ENCODE measurements at regions not wholly inside any gene's neighbourhood (a gene's known extent, or its start where the extent isn't known, plus 50 kb on each side); places are given as distances from the start of the nearest gene placed in this dataset.

- TF ChIP-seq ZNF512 (CRISPR knock-in tag; IDR thresholded peaks at IDR 0.05; ENCODE audit: borderline replicate concordance) (no peak), CREM (CRISPR knock-in tag; IDR thresholded peaks at IDR 0.05) (no peak), ZNF532 (CRISPR knock-in tag; IDR thresholded peaks at IDR 0.05; ENCODE audit: borderline replicate concordance) (no peak), ZSCAN18 (CRISPR knock-in tag; IDR thresholded peaks at IDR 0.05) (no peak), ZNF281 (CRISPR knock-in tag; IDR thresholded peaks at IDR 0.05) (no peak), E2F4 (CRISPR knock-in tag; IDR thresholded peaks at IDR 0.05; ENCODE audit: borderline replicate concordance, low read depth) (no peak), AR (CRISPR knock-in tag; IDR thresholded peaks at IDR 0.05) (no peak), TEAD4 (CRISPR knock-in tag; IDR thresholded peaks at IDR 0.05) (no peak)
These were observed 218.3 kb downstream of the ACKR3 start (continued) for GRCh38 chr2:236787885-236788284.

GRCh38 chr2:236790963-236791362 lies 221.3 kb downstream of the ACKR3 start:
- TF ChIP-seq ZNF423 (CRISPR knock-in tag; IDR thresholded peaks at IDR 0.05) (no peak), ZNF121 (CRISPR knock-in tag; IDR thresholded peaks at IDR 0.05) (no peak), ZNF317 (CRISPR knock-in tag; IDR thresholded peaks at IDR 0.05; ENCODE audit: borderline replicate concordance, low read depth) (no peak), USF1 (CRISPR knock-in tag; IDR thresholded peaks at IDR 0.05) (no peak)
- no peak overlapping the region for H3K27ac Mint-ChIP-seq
- H3K9me3 Mint-ChIP-seq, result peaks cover 16% of the 10 kb centered on the region
- POLR2A ChIA-PET, result no interaction called here
- H3K36me3 Mint-ChIP-seq, result no peaks in the 10 kb centered on the region
- peaks cover 15% of the 10 kb centered on the region for H3K4me1 Mint-ChIP-seq
- ATAC-seq (no peak), DNase-seq (ENCODE audit: low spot score) (no peak)
- H3K4me3 Mint-ChIP-seq, result no peak overlapping the region
- CTCF ChIA-PET, result no interaction called here
- H3K27me3 Mint-ChIP-seq (ENCODE audit: low read depth), result peaks cover 5% of the 10 kb centered on the region
